Natural killer cell (primary cell): ENCODE measurements at regions not wholly inside any gene's neighbourhood (a gene's known extent, or its start where the extent isn't known, plus 50 kb on each side); places are given as distances from the start of the nearest gene placed in this dataset.

Experiments used
- ATAC-seq, 3 donors: fragments of 150-1000 bp in 2 of 3; fragments of 200-7000 bp in 1 of 3; cut with Tn5 transposase; 1 replicate in 1 of 3; 2 replicates in 2 of 3; pipeline ENCODE4 v1.10.0; 2021; ENCODE audit warnings: mild to moderate bottlenecking in 2 of 3, moderate library complexity in 2 of 3
- DNase-seq, 2 donors: peaks; one replicate each; pipeline versions ENCODE4 v3.0.0 to v3.0.0-alpha.2; 2013 to 2021; ENCODE audit warnings: mixed read lengths in 1 of 2
- H3K27ac ChIP-seq: one replicate; pipeline ENCODE4 v1.5.1; 2013; ENCODE audit warnings: mild to moderate bottlenecking, low read length
- H3K27me3 ChIP-seq: one replicate; pipeline ENCODE4 v1.6.1; 2013; ENCODE audit warnings: low read length; ENCODE audit not compliant: control insufficient read depth, insufficient read depth
- H3K36me3 ChIP-seq: one replicate; pipeline ENCODE4 v1.6.1; 2013; ENCODE audit warnings: low read length; ENCODE audit not compliant: control insufficient read depth, insufficient read depth
- H3K4me1 ChIP-seq: one replicate; pipeline ENCODE4 v1.6.1; 2013; ENCODE audit warnings: low read length; ENCODE audit not compliant: control insufficient read depth, insufficient read depth
- H3K4me3 ChIP-seq: one replicate; pipeline ENCODE4 v1.5.1; 2013; ENCODE audit warnings: low read length
- H3K9me3 ChIP-seq: one replicate; pipeline ENCODE4 v1.6.1; 2013; ENCODE audit warnings: low read length; ENCODE audit not compliant: control insufficient read depth, insufficient read depth
- H3K27ac Mint-ChIP-seq, 2 donors: one replicate each; pipeline ENCODE4 v1.8.0; 2022; ENCODE audit warnings: mild to moderate bottlenecking in 2 of 2, mixed read lengths in 2 of 2, moderate library complexity in 1 of 2
- H3K27me3 Mint-ChIP-seq, 2 donors: one replicate each; pipeline ENCODE4 v1.8.0; 2022; ENCODE audit warnings: low read depth in 2 of 2, mixed read lengths in 2 of 2
- H3K36me3 Mint-ChIP-seq: one replicate; pipeline ENCODE4 v1.8.0; 2022; ENCODE audit warnings: mixed read lengths
- H3K4me1 Mint-ChIP-seq, 2 donors: one replicate each; pipeline ENCODE4 v1.8.0; 2022; ENCODE audit warnings: mixed read lengths in 2 of 2
- H3K4me3 Mint-ChIP-seq: one replicate; pipeline ENCODE4 v1.8.0; 2022; ENCODE audit warnings: mild to moderate bottlenecking, moderate library complexity, mixed read lengths
- H3K9me3 Mint-ChIP-seq, 2 donors: one replicate each; pipeline ENCODE4 v1.8.0; 2022; ENCODE audit warnings: mixed read lengths in 2 of 2
- CTCF ChIP-seq: fragments of 200-600 bp; IDR thresholded peaks from one replicate; pipeline ENCODE4 v1.8.0; 2022; ENCODE audit warnings: antibody characterized with exemption
- WGBS: methylation state at CpG from one replicate; pipeline ENCODE4 v1.1.7; 2013; ENCODE audit warnings: missing lambda C conversion rate; ENCODE audit not compliant: insufficient coverage; 5-methylcytosine and 5-hydroxymethylcytosine counted together
- intact Hi-C: fragments of 100-400 bp; cut with micrococcal nuclease; formaldehyde crosslinking; loops from one replicate; pipeline ENCODE4 v1.14.2; 2022

GRCh38 chr10:27413387-27413786, 90.7 kb upstream of the RAB18 start:
- ATAC-seq (no peak), DNase-seq (no peak)
- no peak overlapping the region for H3K27ac ChIP-seq
- H3K27ac Mint-ChIP-seq: no peak overlapping the region
- H3K36me3 Mint-ChIP-seq: no peaks in the 10 kb centered on the region
- no peak overlapping the region for H3K4me3 Mint-ChIP-seq
- intact Hi-C loops: no loop called here
- no peaks in the 10 kb centered on the region for H3K36me3 ChIP-seq
- no peaks in the 10 kb centered on the region for H3K9me3 Mint-ChIP-seq
- no peaks in the 10 kb centered on the region for H3K9me3 ChIP-seq
- peaks cover 3% of the 10 kb centered on the region for H3K4me1 ChIP-seq
- H3K27me3 Mint-ChIP-seq: peaks cover 14 to 27% of the 10 kb centered on the region in 2 donors
- no peaks in the 10 kb centered on the region for H3K27me3 ChIP-seq
- TF ChIP-seq CTCF: no peak
- WGBS: 79% methylated on average over 28 of the region's 28 CpGs
- no peak overlapping the region for H3K4me3 ChIP-seq
- H3K4me1 Mint-ChIP-seq: no peaks in the 10 kb centered on the region

GRCh38 chr10:27410153-27410552, 94.0 kb upstream of the RAB18 start:
- Mint-ChIP-seq H3K4me1 (no peaks in the 10 kb centered on the region), H3K36me3 (no peaks in the 10 kb centered on the region), H3K27me3 (peaks cover 13 to 22% of the 10 kb centered on the region in 2 donors), H3K9me3 (no peaks in the 10 kb centered on the region), H3K27ac (no peak overlapping the region), H3K4me3 (no peak overlapping the region)
- no peak overlapping the region for H3K4me3 ChIP-seq
- peaks cover 3% of the 10 kb centered on the region for H3K4me1 ChIP-seq
- DNase-seq: no peak
- H3K27ac ChIP-seq: no peak overlapping the region
- H3K27me3 ChIP-seq: peaks cover 4% of the 10 kb centered on the region
- no peak for TF ChIP-seq CTCF
- H3K36me3 ChIP-seq: no peaks in the 10 kb centered on the region
- WGBS: 100% methylated on average over 2 of the region's 3 CpGs
- ATAC-seq: no peak
- no peaks in the 10 kb centered on the region for H3K9me3 ChIP-seq
- intact Hi-C loops: no loop called here

- H3K27me3 ChIP-seq: peaks cover 4% of the 10 kb centered on the region
- H3K4me1 ChIP-seq: no peaks in the 10 kb centered on the region
- H3K27ac ChIP-seq: no peak overlapping the region
- intact Hi-C loops: no loop called here
- Mint-ChIP-seq H3K27me3 (peaks cover 19 to 35% of the 10 kb centered on the region in 2 donors), H3K4me3 (no peak overlapping the region), H3K4me1 (no peaks in the 10 kb centered on the region), H3K36me3 (no peaks in the 10 kb centered on the region), H3K27ac (no peak overlapping the region), H3K9me3 (no peaks in the 10 kb centered on the region)
- DNase-seq: no peak
- no peak overlapping the region for H3K4me3 ChIP-seq
- H3K36me3 ChIP-seq: no peaks in the 10 kb centered on the region
- 92% methylated on average over 6 of the region's 6 CpGs for WGBS
- TF ChIP-seq CTCF: no peak
- no peaks in the 10 kb centered on the region for H3K9me3 ChIP-seq
- no peak for ATAC-seq
These were observed 96.8 kb upstream of the RAB18 start for GRCh38 chr10:27407271-27407670.

- Mint-ChIP-seq H3K27me3 (peaks cover 8 to 27% of the 10 kb centered on the region in 2 donors), H3K9me3 (no peaks in the 10 kb centered on the region), H3K4me3 (no peak overlapping the region), H3K4me1 (no peaks in the 10 kb centered on the region), H3K36me3 (no peaks in the 10 kb centered on the region), H3K27ac (no peak overlapping the region)
- ATAC-seq (no peak), DNase-seq (no peak)
- H3K4me3 ChIP-seq: no peak overlapping the region
- H3K27ac ChIP-seq: no peak overlapping the region
- H3K27me3 ChIP-seq: no peaks in the 10 kb centered on the region
- no peak for TF ChIP-seq CTCF
- no peaks in the 10 kb centered on the region for H3K9me3 ChIP-seq
- no CpG with 5 or more reads among the region's 1 CpG for WGBS
- no peaks in the 10 kb centered on the region for H3K4me1 ChIP-seq
- intact Hi-C loops: no loop called here
- H3K36me3 ChIP-seq: no peaks in the 10 kb centered on the region
These were observed 104.2 kb upstream of the RAB18 start for GRCh38 chr10:27399871-27400270.
